OCI-LY7 (cell line): ENCODE measurements at regions not wholly inside any gene's neighbourhood (a gene's known extent, or its start where the extent isn't known, plus 50 kb on each side); places are given as distances from the start of the nearest gene placed in this dataset.

ENCODE experiments used
- EZH2phosphoT487 ChIP-seq: fragments of 200-600 bp; sonication (generic); IDR thresholded peaks from 2 replicates; pipeline ENCODE4 v1.6.1; 2018; ENCODE audit warnings: low read depth, borderline replicate concordance, mild to moderate bottlenecking, mixed run types, antibody characterized with exemption, low read length, moderate library complexity, mixed read lengths
- TF ChIP-seq, protein P1 (sequence below): fragments of 200-600 bp; sonication (generic); conservative IDR thresholded peaks from 2 replicates; pipeline ENCODE4 v1.5.1; 2014; ENCODE audit warnings: mild to moderate bottlenecking, antibody characterized with exemption, low read length, moderate library complexity, mixed read lengths

DNA sequence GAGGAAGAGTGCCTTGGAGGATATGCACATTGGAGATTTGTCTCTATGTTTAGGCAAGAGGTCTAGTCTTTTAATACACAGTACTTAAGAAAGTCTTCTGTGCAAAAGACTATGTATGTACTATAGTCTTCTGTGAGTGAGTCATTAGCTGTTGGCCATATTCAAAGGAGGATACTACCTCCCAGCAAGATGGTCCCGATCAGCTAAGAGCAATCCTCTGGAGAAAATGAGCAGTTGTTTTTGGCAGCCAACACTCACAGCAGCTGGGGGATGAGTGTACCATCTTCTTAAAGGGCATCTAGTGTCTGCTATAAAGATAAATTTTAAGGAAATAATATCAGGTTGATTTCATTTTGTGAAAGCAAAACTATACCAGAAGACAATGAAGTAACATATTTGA, 487.8 kb downstream of the KCTD12 start:
- TF ChIP-seq, protein P1, sequence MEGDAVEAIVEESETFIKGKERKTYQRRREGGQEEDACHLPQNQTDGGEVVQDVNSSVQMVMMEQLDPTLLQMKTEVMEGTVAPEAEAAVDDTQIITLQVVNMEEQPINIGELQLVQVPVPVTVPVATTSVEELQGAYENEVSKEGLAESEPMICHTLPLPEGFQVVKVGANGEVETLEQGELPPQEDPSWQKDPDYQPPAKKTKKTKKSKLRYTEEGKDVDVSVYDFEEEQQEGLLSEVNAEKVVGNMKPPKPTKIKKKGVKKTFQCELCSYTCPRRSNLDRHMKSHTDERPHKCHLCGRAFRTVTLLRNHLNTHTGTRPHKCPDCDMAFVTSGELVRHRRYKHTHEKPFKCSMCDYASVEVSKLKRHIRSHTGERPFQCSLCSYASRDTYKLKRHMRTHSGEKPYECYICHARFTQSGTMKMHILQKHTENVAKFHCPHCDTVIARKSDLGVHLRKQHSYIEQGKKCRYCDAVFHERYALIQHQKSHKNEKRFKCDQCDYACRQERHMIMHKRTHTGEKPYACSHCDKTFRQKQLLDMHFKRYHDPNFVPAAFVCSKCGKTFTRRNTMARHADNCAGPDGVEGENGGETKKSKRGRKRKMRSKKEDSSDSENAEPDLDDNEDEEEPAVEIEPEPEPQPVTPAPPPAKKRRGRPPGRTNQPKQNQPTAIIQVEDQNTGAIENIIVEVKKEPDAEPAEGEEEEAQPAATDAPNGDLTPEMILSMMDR: no peak
- TF ChIP-seq EZH2phosphoT487: no peak
